ENCODE measurements at regions not wholly inside any gene's neighbourhood (a gene's known extent, or its start where the extent isn't known, plus 50 kb on each side); places are given as distances from the start of the nearest gene placed in this dataset.

DNA sequence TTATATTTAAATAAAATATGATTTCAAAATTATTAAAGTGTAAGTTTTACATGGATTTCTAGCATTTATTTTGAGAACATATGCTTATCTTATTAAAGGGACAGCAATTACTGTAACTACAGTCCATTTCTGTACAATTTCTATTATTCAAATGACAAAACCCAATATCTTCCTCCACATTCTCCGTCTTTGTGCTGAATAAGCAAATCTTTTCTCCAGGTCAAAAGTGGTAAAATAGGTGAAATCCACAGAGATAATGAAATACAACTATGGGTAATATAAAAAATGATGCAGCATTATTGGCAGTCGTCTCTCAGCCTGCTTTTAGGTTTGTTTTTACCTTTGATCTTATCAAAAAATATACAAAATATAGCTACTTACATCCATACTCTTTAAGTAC, 79.4 kb upstream of the OTX2 start:
- H3K79me2 ChIP-seq (replicated peaks; ENCODE audit: insufficient read depth, low read length) = no peaks in the 10 kb centered on the region
- H3K9me2 ChIP-seq (ENCODE audit: insufficient read depth, low read length) = no peaks in the 10 kb centered on the region
- H4K20me1 ChIP-seq (ENCODE audit: insufficient read depth) = no peaks in the 10 kb centered on the region
- H3F3A ChIP-seq (ENCODE audit: insufficient read depth, low read length, poor library complexity, severe bottlenecking) = no peaks in the 10 kb centered on the region
- H3K27ac ChIP-seq (ENCODE audit: low read length) = no peak overlapping the region
- H3K9me3 ChIP-seq (ENCODE audit: low read length) = no peaks in the 10 kb centered on the region
- no peak overlapping the region for H3K9ac ChIP-seq (ENCODE audit: low read length)
- H3K36me3 ChIP-seq (ENCODE audit: insufficient read depth, low read length) = no peaks in the 10 kb centered on the region
- TF ChIP-seq TAF1 (IDR thresholded peaks at IDR 0.05; ENCODE audit: low read depth) (no peak), RAD21 (conservative IDR thresholded peaks at IDR 0.05) (no peak), EP300 (conservative IDR thresholded peaks at IDR 0.05; ENCODE audit: poor library complexity, severe bottlenecking) (no peak), POLR2AphosphoS5 (IDR thresholded peaks at IDR 0.05) (no peak), MXI1 (conservative IDR thresholded peaks at IDR 0.05; ENCODE audit: poor library complexity, severe bottlenecking) (no peak), EZH2 (IDR thresholded peaks at IDR 0.05; ENCODE audit: borderline replicate concordance, insufficient read depth, low read length, poor library complexity, severe bottlenecking) (no peak), SMC3 (conservative IDR thresholded peaks at IDR 0.05; ENCODE audit: poor library complexity) (no peak)
- TF ChIP-seq, protein P1, sequence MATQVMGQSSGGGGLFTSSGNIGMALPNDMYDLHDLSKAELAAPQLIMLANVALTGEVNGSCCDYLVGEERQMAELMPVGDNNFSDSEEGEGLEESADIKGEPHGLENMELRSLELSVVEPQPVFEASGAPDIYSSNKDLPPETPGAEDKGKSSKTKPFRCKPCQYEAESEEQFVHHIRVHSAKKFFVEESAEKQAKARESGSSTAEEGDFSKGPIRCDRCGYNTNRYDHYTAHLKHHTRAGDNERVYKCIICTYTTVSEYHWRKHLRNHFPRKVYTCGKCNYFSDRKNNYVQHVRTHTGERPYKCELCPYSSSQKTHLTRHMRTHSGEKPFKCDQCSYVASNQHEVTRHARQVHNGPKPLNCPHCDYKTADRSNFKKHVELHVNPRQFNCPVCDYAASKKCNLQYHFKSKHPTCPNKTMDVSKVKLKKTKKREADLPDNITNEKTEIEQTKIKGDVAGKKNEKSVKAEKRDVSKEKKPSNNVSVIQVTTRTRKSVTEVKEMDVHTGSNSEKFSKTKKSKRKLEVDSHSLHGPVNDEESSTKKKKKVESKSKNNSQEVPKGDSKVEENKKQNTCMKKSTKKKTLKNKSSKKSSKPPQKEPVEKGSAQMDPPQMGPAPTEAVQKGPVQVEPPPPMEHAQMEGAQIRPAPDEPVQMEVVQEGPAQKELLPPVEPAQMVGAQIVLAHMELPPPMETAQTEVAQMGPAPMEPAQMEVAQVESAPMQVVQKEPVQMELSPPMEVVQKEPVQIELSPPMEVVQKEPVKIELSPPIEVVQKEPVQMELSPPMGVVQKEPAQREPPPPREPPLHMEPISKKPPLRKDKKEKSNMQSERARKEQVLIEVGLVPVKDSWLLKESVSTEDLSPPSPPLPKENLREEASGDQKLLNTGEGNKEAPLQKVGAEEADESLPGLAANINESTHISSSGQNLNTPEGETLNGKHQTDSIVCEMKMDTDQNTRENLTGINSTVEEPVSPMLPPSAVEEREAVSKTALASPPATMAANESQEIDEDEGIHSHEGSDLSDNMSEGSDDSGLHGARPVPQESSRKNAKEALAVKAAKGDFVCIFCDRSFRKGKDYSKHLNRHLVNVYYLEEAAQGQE (IDR thresholded peaks at IDR 0.05; ENCODE audit: borderline replicate concordance) = no peak
- TF ChIP-seq, protein P2, sequence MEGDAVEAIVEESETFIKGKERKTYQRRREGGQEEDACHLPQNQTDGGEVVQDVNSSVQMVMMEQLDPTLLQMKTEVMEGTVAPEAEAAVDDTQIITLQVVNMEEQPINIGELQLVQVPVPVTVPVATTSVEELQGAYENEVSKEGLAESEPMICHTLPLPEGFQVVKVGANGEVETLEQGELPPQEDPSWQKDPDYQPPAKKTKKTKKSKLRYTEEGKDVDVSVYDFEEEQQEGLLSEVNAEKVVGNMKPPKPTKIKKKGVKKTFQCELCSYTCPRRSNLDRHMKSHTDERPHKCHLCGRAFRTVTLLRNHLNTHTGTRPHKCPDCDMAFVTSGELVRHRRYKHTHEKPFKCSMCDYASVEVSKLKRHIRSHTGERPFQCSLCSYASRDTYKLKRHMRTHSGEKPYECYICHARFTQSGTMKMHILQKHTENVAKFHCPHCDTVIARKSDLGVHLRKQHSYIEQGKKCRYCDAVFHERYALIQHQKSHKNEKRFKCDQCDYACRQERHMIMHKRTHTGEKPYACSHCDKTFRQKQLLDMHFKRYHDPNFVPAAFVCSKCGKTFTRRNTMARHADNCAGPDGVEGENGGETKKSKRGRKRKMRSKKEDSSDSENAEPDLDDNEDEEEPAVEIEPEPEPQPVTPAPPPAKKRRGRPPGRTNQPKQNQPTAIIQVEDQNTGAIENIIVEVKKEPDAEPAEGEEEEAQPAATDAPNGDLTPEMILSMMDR (IDR thresholded peaks at IDR 0.05; ENCODE audit: poor library complexity, severe bottlenecking) = no peak
- no peak overlapping the region for H3K4me2 ChIP-seq (ENCODE audit: low read length)
- no peaks in the 10 kb centered on the region for H3K27me3 ChIP-seq (ENCODE audit: insufficient read depth, low read depth, low read length)
- no peak overlapping the region for H3K4me3 ChIP-seq (ENCODE audit: low read length)
- H2AFZ ChIP-seq (ENCODE audit: low read depth, low read length) = no peak overlapping the region

DNA sequence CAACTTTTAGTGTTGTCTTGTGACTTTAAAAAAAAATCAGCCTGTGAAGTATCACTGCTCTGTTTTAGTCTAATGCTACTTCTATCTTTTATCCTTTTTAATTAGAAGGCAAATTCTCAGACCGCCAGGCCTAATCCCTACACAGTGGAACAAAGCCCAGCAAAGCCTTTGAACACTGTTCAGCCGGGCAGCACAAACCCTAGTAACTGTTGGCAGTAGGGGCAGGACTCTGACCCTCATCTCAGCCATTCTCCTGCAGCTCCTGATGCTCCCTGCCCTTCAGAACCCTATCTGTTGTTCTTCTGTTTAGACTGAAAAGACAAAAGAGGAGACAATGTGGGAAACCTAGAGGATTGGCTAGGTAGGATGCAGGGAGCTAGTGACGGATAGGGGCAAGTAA, 78.0 kb upstream of the OTX2 start:
- Histone ChIP-seq H3K4me2 (ENCODE audit: low read length) (no peak overlapping the region), H3K9ac (ENCODE audit: low read length) (no peak overlapping the region), H3K27me3 (ENCODE audit: insufficient read depth, low read depth, low read length) (no peaks in the 10 kb centered on the region), H3K9me3 (ENCODE audit: low read length) (no peaks in the 10 kb centered on the region), H3F3A (ENCODE audit: insufficient read depth, low read length, poor library complexity, severe bottlenecking) (no peaks in the 10 kb centered on the region), H3K27ac (ENCODE audit: low read length) (no peak overlapping the region), H3K79me2 (replicated peaks; ENCODE audit: insufficient read depth, low read length) (no peaks in the 10 kb centered on the region), H3K36me3 (ENCODE audit: insufficient read depth, low read length) (no peaks in the 10 kb centered on the region), H3K4me3 (ENCODE audit: low read length) (no peak overlapping the region), H2AFZ (ENCODE audit: low read depth, low read length) (no peak overlapping the region), H3K9me2 (ENCODE audit: insufficient read depth, low read length) (no peaks in the 10 kb centered on the region), H4K20me1 (ENCODE audit: insufficient read depth) (no peaks in the 10 kb centered on the region)
- TF ChIP-seq TAF1 (IDR thresholded peaks at IDR 0.05; ENCODE audit: low read depth) = no peak
- TF ChIP-seq POLR2AphosphoS5 (IDR thresholded peaks at IDR 0.05) = no peak
- TF ChIP-seq RAD21 (conservative IDR thresholded peaks at IDR 0.05) = no peak
- TF ChIP-seq EZH2 (IDR thresholded peaks at IDR 0.05; ENCODE audit: borderline replicate concordance, insufficient read depth, low read length, poor library complexity, severe bottlenecking) = no peak
- TF ChIP-seq, protein P1 (IDR thresholded peaks at IDR 0.05; ENCODE audit: borderline replicate concordance) = no peak
- TF ChIP-seq SMC3 (conservative IDR thresholded peaks at IDR 0.05; ENCODE audit: poor library complexity) = no peak
- no peak for TF ChIP-seq MXI1 (conservative IDR thresholded peaks at IDR 0.05; ENCODE audit: poor library complexity, severe bottlenecking)
- no peak for TF ChIP-seq EP300 (conservative IDR thresholded peaks at IDR 0.05; ENCODE audit: poor library complexity, severe bottlenecking)
- TF ChIP-seq, protein P2 (IDR thresholded peaks at IDR 0.05; ENCODE audit: poor library complexity, severe bottlenecking) = no peak

Measured in neural cell (in vitro differentiated cells).